Left forelimb (tissue), 1 donor: ENCODE measurements at regions not wholly inside any gene's neighbourhood (a gene's known extent, or its start where the extent isn't known, plus 50 kb on each side); places are given as distances from the start of the nearest gene placed in this dataset.
"Not testable (repeated sequence)": the region's sequence is repeated elsewhere in the genome, so short reads cannot be mapped to it uniquely, and the experiment has no call there.

Experiments used
- DNase-seq: peaks from one replicate; pipeline ENCODE4 v3.0.0-alpha.2; 2018; ENCODE audit warnings: low spot score

DNA sequence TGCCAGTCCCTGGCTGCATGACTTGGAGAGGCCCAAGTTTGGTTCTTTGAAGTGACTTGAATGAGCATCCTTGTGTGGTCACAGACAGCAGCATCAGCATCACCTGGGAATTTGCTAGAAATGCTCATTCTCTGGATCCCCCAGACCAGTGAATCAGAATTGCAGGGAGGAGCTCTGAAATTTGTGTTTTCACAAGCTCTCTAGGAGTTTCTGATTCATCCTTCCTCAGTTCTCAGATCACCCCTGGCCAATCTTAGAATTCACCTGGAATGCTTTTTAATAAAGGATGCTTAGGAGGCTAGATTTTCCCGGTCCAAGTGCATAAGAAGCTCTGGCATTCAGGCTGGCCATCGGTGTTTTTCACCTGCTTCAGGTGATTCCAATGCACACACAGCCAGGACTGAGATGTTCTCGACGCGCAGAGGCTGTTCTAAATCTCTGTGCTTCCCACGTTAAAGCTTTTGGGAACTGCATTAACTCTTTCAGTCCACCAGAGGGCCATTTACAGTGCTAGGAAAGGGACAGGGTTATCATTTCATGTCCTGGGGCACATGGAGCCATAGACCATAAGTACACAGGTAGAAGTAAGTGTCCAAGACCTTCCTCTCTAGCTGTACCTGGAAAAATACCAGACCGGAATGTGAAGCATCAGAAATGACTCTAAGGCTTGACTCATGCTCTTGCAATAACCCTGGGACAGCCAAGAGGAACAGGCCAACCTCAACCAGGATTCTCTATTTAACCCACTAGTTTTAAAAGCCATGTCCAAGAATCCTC lies 85.7 kb upstream of the XYLT1 start:
- DNase-seq = no peak

DNA sequence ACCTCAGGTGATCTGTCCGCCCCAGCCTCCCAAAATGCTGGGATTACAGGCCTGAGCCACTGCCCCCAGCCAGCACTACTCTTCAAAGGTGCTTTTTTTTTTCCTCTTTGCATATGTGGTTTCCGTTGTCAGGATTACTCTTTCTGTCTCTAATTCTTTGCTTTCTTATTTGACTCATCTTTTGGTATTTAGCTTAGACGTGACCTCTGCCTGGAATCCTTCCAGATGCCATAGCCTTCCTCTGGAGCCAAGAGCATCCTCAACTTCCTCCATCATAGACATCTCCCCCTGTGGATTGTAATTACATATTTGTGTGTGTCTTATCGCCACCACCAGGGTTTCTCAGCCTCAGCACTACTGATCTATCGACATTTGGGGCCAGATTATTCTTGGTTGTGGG lies 84.4 kb upstream of the XYLT1 start:
- DNase-seq = no peak

DNA sequence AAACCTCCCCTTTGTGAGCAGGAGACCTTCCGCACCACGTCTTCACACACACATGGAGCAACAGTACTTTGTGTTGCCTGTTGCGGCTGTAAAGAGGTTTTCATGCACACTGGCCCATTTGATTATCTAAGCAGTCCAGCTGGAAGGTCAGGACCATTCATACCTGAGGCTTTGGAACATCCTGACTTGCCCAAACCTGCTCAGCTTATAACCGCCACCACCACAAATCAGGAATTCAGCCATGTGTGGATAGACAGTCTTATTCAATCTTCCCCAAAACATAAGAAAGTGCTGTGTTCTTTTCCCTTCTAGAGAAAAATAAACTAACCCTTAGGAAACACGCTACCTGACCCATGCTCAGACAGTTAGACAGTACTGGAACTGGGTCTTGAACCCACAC lies 81.6 kb upstream of the XYLT1 start:
- DNase-seq = no peak

DNA sequence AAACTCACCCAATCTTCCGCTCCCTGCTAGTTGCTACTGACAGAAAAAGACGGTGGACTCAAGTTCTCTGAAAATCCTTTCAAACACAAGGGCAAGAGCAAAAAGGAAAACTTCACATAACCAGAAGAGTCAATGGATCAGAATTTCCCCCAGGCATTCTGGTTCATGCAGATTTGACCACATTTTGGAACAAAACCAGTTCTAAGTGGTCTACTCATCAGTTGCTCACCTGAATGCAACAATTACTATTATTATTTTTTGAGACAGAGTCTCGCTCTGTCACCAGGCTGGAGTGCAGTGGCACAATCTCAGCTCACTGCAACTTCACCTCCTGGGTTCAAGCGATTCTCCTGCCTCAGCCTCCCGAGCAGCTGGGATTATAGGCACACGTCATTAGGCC lies 80.9 kb upstream of the XYLT1 start:
- not testable (repeated sequence) for DNase-seq

DNA sequence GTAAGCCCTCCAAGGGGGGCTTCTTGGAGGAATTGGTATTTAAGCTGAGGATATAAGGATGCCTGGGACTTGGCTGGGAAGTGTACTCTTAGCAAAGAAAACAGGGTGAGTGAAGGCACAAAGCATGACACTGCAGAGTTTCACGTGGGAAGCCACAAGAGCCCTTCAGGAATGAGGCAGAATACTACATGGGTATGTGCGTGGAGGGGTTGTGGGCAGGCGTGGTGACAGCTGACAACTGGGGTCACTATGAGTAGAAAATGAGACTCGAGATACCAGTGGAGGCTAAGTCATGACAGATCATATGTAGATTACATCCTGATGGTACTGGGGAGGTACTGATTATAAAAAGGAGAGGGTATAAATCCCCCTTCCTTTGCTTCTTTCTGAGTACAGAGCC lies 78.1 kb upstream of the XYLT1 start:
- no peak for DNase-seq

DNA sequence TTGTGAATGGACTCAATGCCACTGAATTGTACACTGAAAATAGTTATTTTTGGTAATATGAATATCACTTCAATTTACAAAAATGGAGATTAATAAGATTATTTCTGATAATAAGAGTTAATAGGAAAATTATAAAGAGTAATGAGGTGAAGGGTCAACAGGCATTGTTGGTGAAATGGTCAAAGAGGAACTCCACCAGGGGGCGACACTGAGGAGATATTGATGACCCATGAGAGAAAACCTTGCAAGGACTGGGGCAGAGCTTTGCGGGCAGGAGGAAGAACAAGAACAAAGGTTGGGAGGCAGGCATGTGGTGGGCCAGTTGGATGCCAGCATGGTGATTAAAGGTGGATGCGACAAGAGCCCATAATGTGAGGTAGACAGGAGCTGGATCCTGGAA lies 74.0 kb upstream of the XYLT1 start:
- no peak for DNase-seq

DNA sequence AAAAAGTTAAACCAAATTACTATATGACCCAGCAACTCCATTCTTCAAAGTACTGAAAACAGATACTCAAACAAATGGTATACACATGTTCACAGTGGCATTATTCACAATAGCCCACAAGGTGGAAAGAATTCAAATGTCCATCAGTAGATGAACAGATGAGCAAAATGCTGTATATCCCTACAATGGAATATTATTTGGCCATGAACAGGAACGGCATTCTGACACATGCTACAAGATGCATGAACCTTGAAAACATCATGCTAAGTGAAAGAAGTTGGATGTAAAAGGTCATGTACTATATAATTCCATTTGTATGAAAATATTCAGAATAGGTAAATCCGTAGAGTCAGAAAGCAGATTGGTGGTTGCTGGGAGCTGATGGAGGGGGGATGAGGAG lies 73.5 kb upstream of the XYLT1 start:
- DNase-seq = no peak

DNA sequence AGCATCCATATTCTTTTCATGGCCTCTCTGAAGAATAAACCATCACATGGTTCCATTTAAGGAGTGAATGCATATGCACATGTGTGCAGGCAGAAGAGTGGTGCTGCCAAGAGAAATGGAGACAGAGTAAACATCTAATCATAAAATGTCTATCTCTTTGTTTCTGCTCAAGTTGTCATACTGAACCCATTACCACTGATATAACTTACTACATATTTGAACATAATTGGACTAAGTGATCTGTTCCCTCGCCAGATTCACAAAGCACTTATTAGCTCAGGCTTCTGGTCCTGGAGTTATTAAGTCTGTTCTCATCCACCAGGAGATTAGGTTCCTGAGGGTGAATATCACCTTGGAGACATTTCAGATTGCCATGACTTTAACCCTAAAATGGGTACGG lies 72.3 kb upstream of the XYLT1 start:
- no peak for DNase-seq

DNA sequence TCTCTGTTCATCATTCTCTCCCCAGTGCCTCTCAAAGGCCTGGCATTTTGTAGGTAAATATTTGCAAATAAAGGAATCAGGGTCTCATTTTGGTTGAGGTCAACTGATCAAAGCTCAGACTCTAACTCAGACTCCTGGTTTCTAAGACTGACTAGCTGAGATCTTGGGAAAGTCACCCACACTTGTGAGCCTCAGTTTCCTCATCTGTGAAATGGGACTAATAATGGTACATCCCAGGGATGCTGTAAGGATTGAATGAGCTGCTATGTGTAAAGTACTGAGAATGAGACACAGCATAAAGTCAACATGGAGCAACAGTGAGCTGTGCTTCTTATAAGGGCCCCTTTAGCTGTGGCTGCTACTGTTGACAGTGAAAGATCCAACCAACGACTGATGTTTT lies 70.6 kb upstream of the XYLT1 start:
- DNase-seq = no peak

DNA sequence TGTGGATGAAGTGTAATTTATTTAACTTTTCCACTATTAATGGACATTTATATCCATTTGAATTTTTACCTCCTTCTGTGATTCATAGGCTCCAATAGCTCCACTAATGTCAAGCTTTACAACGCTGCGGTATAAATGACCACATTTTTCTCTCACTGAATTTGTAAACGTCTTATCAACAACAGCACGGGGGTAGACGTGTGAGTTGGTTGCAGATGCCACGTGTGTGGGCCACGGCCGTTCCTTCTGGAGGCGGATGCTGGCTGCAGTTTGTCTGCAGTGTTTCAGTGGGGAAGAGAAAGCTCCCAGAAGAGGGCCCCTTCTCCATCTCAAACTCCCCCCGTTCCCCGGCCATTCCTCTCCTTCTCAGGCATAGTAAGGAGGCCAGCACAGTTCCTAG lies 68.2 kb upstream of the XYLT1 start:
- DNase-seq = no peak

DNA sequence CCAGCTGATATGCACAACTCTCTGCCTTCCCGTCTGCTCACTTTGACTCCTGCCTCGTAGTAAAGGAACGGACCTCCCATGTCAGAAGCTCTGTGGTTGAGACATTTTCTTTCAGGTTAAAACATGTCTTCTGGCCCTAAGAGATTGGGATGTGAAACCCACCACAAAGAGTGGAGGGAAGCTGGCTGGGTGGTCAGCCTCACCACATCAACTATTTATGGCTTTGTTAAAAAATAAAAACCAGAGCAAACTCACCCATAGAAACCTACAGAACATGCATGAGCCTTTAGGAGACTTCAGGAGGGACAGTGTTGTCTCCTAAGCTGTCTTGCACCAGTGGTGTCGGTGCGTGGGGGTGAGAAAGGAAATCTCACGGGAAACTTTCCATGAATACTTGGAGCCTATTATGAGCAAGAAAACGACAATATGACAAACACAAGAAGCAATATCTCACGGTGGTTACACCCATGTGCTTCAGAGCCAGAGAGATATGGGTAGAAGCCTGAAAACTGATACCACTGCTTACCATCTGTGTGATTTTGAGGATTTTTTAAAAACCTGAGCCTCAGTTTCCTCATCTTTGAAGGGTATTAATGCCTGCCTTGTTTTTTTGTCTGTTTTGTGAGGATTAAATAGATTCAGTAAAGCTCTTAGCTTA lies 61.7 kb upstream of the XYLT1 start:
- DNase-seq = no peak

DNA sequence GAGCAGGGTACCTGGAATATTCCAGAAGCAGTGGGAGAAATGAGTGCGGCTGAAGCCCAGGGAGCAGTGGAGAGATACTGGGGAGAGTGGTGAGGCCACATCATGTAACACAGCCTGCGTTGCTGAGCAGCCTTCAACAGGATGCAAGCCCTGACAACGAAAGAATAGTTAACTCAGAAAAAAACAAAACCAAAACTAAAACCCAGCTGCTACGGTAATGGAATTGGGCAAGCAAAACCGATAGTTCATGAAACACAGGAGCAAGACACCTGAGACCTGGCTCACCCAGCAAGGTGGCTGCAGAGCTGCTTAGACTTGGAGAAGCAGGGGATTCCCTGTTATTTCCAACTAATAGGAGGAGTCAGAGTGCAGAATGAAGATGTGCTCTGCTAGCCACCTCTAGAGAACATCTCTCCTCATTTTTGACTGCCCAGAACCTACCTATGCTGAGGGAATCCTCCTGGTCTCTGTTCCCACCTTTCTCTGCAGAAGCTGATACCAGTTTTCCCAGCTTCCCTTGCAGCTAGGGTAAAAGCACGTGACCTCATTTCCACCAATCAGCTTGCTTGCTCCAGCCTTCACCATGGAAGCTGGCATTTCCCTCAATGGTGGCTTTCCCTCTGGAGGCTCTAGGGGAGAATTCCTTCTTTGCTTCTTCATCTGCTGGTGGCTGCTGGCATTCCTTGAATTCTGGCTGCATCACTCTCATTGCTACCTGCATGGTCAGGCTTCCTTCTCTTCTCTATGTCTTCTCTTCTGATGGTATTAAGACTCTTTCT lies 59.4 kb upstream of the XYLT1 start:
- DNase-seq = no peak

DNA sequence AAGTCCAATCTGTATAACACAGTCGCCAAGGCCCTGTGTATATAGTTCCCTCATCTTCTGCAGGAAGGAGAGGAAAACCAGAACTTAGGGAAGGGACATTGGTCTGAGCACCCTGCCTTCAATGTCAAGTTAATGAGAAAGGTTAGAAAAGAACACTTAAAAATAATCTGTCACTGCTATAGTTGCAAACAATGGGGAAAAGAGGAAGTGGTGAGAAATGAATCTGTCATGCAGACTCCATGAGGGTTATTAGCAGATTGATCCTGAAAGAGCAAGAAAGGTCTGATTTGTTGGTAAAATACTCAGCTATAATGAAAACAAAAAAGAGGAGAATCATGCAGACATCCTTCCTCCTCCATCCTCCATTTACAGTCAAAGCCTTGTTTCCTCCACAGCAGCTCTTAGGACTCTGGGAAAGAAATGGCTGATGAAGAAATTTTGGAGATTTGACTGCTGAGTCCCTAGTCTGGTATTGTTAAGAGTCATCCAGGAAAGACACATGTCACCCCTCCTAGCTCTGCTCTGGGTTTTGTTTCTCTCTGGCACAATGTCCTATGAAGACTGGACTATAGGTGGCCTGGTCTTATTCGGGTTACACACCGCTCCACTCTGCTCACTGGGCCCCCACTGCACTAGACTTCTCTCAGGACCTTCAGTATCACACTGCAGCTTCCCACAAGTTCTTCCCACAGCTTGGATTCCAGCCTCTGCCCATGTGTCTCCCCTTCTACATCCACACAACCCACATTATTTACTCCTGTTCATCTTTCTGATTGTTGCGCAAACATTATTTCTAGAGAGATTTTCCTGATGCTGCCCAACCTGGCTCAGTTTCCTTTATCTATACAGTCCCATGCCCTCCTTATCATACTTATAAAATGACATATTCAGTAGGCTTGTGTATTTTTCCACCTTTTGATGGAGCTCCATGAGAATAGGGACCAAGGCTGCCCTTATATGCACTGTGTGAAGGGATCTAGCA lies 56.5 kb upstream of the XYLT1 start:
- no peak for DNase-seq

DNA sequence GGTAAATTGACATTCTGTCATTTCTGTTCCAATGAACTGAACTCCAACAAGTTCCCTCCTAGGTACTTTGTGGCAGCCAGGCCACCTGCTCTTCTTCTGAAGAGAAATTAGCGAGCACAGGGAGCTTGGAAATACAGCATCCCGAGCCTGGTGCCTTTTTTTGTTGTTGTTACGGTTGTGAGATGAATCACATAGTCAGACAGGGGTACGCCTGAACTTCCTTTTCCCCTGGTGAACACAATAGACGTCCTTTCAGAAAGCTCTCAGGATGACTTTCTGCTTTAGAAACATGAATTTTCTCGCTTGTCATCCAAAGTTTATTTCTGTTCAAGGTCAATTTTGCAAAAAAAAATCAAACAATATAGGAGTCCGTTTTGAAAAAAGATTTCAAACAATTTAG lies 53.9 kb upstream of the XYLT1 start:
- no peak for DNase-seq

DNA sequence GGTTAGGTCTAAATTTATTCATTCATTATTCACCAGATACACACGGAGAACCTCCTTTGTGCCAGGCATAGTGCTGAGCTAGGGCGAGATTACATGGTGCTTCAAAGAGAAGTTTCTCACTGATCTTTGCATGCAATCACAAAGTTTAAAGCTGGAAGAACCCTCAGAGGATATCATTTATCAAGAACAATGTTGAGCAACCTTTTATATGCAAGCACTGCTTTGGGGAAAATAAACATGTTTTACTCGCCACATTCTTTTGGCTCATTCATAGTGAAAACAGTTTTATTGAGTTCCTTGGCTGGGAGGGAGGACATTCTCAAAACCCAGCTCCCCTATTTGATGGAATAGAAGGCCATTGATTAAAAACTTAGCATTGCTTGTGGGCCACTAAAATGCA lies 49.8 kb upstream of the XYLT1 start:
- no peak for DNase-seq
